SU-DHL-6 (cell line): ENCODE measurements at regions not wholly inside any gene's neighbourhood (a gene's known extent, or its start where the extent isn't known, plus 50 kb on each side); places are given as distances from the start of the nearest gene placed in this dataset.

Experiments
- H2AFZ ChIP-seq: fragments of 200-600 bp; sonication (generic); 2 replicates; pipeline ENCODE4 v1.6.1; 2014; ENCODE audit warnings: low read depth, mild to moderate bottlenecking, moderate library complexity, mixed read lengths, antibody characterized with exemption, low read length; ENCODE audit not compliant: severe bottlenecking
- H3F3A ChIP-seq: fragments of 200-600 bp; shearing (Covaris generic); 2 replicates; pipeline ENCODE4 v1.6.0; 2016; ENCODE audit warnings: antibody characterized with exemption, mild to moderate bottlenecking; ENCODE audit not compliant: insufficient read depth
- H3K27ac ChIP-seq: fragments of 200-600 bp; sonication (generic); 2 replicates; pipeline ENCODE4 v1.5.1; 2016; ENCODE audit warnings: low read depth, mild to moderate bottlenecking, low read length, moderate library complexity, mixed read lengths
- H3K27me3 ChIP-seq: fragments of 200-600 bp; sonication (generic), shearing (Covaris generic); 2 replicates; pipeline ENCODE4 v1.6.0; 2014; ENCODE audit warnings: mild to moderate bottlenecking, low read length
- H3K36me3 ChIP-seq: fragments of 200-600 bp; sonication (generic); 2 replicates; pipeline ENCODE4 v1.6.1; 2014; ENCODE audit warnings: mild to moderate bottlenecking, low read length, mixed read lengths
- H3K4me2 ChIP-seq: fragments of 300-600, 200-600 bp; shearing (Covaris generic), sonication (generic); 2 replicates; pipeline ENCODE4 v1.6.0; 2014; ENCODE audit warnings: low read length, low read depth, mild to moderate bottlenecking; ENCODE audit not compliant: poor library complexity, severe bottlenecking
- H3K4me3 ChIP-seq: fragments of 200-600 bp; sonication (generic); 2 replicates; pipeline ENCODE4 v1.5.1; 2014; ENCODE audit warnings: antibody characterized with exemption, low read length, mild to moderate bottlenecking, mixed read lengths; ENCODE audit not compliant: insufficient read depth, poor library complexity, severe bottlenecking
- H3K79me2 ChIP-seq: fragments of 200-600 bp; sonication (generic); 2 replicates; pipeline ENCODE4 v1.6.1; 2014; ENCODE audit warnings: mild to moderate bottlenecking, low read length, moderate library complexity; ENCODE audit not compliant: insufficient read depth
- H3K9ac ChIP-seq: fragments of 200-600 bp; sonication (generic); 2 replicates; pipeline ENCODE4 v1.7.0; 2014; ENCODE audit warnings: mild to moderate bottlenecking, low read length
- H3K9me2 ChIP-seq: fragments of 200-600 bp; sonication (generic); replicated peaks from 2 replicates; pipeline ENCODE4 v1.6.1; 2014; ENCODE audit warnings: low read length; ENCODE audit not compliant: insufficient read depth
- H3K9me3 ChIP-seq: fragments of 200-600 bp; sonication (generic); 2 replicates; pipeline ENCODE4 v1.6.1; 2014; ENCODE audit warnings: low read length, mixed read lengths; ENCODE audit not compliant: insufficient read depth
- H4K20me1 ChIP-seq: fragments of 200-600 bp; sonication (generic); 2 replicates; pipeline ENCODE4 v1.6.1; 2014; ENCODE audit warnings: low read depth, mild to moderate bottlenecking, antibody characterized with exemption, low read length, moderate library complexity, mixed read lengths
- EZH2phosphoT487 ChIP-seq: fragments of 200-600 bp; sonication (generic), shearing (Covaris generic); conservative IDR thresholded peaks from 2 replicates; pipeline ENCODE4 v1.6.1; 2018; ENCODE audit warnings: mild to moderate bottlenecking, antibody characterized with exemption, low read length, moderate library complexity, mixed read lengths
- TF ChIP-seq, protein P1 (sequence below): fragments of 200-600 bp; sonication (generic); IDR thresholded peaks from one replicate; pipeline ENCODE4 v1.5.1; 2017; ENCODE audit warnings: antibody characterized with exemption, mild to moderate bottlenecking, low read length, moderate library complexity; ENCODE audit not compliant: insufficient read depth, poor library complexity, severe bottlenecking

DNA sequence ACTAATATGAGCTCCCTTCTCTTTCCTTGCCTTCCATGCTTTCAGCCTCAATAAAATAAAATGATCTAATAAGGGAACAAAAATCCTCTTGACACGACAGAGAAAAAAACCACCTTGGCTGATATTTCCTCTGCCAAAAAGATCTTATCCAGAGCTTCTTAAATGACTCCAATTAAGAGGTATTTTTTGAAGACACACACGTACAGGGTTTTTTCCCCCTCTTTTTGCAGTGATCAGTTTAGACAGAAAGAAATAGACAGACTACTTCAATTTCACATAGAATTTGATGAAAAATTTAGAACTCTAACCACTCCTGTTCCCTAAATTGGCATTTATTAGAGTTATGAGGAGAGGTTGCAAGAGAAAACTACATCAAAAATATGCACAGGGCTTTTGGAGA lies 217.2 kb upstream of the CDH11 start:
- H3K36me3 ChIP-seq = no peaks in the 10 kb centered on the region
- H3K4me2 ChIP-seq = no peak overlapping the region
- no peaks in the 10 kb centered on the region for H3K9me2 ChIP-seq
- H3F3A ChIP-seq = no peaks in the 10 kb centered on the region
- H3K9ac ChIP-seq = no peak overlapping the region
- no peaks in the 10 kb centered on the region for H3K27me3 ChIP-seq
- TF ChIP-seq, protein P1, sequence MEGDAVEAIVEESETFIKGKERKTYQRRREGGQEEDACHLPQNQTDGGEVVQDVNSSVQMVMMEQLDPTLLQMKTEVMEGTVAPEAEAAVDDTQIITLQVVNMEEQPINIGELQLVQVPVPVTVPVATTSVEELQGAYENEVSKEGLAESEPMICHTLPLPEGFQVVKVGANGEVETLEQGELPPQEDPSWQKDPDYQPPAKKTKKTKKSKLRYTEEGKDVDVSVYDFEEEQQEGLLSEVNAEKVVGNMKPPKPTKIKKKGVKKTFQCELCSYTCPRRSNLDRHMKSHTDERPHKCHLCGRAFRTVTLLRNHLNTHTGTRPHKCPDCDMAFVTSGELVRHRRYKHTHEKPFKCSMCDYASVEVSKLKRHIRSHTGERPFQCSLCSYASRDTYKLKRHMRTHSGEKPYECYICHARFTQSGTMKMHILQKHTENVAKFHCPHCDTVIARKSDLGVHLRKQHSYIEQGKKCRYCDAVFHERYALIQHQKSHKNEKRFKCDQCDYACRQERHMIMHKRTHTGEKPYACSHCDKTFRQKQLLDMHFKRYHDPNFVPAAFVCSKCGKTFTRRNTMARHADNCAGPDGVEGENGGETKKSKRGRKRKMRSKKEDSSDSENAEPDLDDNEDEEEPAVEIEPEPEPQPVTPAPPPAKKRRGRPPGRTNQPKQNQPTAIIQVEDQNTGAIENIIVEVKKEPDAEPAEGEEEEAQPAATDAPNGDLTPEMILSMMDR = no peak
- TF ChIP-seq EZH2phosphoT487 = no peak
- no peaks in the 10 kb centered on the region for H3K9me3 ChIP-seq
- no peak overlapping the region for H2AFZ ChIP-seq
- no peak overlapping the region for H3K4me3 ChIP-seq
- no peaks in the 10 kb centered on the region for H3K79me2 ChIP-seq
- H3K27ac ChIP-seq = no peak overlapping the region
- no peaks in the 10 kb centered on the region for H4K20me1 ChIP-seq

DNA sequence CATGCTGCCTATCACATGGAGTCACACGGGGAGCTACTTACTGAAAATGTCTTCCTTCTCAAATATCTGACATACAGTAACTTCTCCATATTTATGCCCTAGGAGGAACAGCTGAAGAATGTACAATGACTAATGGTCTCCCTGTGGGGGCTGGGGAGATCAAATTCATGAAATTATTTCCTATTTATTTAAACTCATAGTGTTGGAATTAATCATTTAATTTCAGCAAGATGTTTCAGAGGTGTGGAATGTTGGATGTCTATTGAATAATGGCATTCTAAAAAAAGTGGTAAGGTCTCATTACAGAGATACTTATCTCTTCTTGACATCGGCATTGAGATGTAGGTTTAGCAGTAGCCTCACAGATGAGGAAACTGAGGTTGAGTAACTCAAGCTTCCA lies 214.3 kb upstream of the CDH11 start:
- no peaks in the 10 kb centered on the region for H3K27me3 ChIP-seq
- no peaks in the 10 kb centered on the region for H3K79me2 ChIP-seq
- no peak overlapping the region for H3K4me3 ChIP-seq
- H3K9ac ChIP-seq = no peak overlapping the region
- no peaks in the 10 kb centered on the region for H3F3A ChIP-seq
- H2AFZ ChIP-seq = no peak overlapping the region
- no peak overlapping the region for H3K27ac ChIP-seq
- no peaks in the 10 kb centered on the region for H3K9me3 ChIP-seq
- H4K20me1 ChIP-seq = no peaks in the 10 kb centered on the region
- TF ChIP-seq EZH2phosphoT487 = no peak
- TF ChIP-seq, protein P1 = no peak
- no peaks in the 10 kb centered on the region for H3K36me3 ChIP-seq
- no peaks in the 10 kb centered on the region for H3K9me2 ChIP-seq
- no peak overlapping the region for H3K4me2 ChIP-seq

- no peaks in the 10 kb centered on the region for H3K27me3 ChIP-seq
- TF ChIP-seq, protein P1 = no peak
- no peak for TF ChIP-seq EZH2phosphoT487
- H3K9me2 ChIP-seq = no peaks in the 10 kb centered on the region
- no peak overlapping the region for H3K4me3 ChIP-seq
- no peaks in the 10 kb centered on the region for H4K20me1 ChIP-seq
- no peak overlapping the region for H3K27ac ChIP-seq
- no peaks in the 10 kb centered on the region for H3K79me2 ChIP-seq
- H3K9ac ChIP-seq = no peak overlapping the region
- no peaks in the 10 kb centered on the region for H3K36me3 ChIP-seq
- H3F3A ChIP-seq = no peaks in the 10 kb centered on the region
- H3K9me3 ChIP-seq = no peaks in the 10 kb centered on the region
- H2AFZ ChIP-seq = no peak overlapping the region
- no peak overlapping the region for H3K4me2 ChIP-seq
Observed at GRCh38 chr16:65334081-65334480, 212.2 kb upstream of the CDH11 start.

DNA sequence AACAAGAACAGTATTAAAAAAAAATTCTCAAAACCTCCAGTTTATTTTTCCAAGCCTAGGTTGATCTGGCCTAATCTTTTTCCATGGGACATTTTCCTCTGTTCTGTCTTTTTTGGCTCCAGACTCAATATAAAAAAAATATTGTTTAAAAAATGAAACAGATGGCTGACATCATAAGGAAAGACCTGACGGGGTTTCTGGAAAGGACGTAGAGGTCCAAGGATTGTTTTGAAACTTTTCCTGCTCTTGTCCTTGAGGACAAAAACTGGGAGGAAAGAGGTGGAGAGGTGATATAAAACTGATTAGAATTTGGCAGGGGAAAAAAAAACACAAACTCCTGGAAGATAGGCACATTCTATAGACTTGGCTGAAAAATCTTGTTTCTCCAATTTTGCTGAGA lies 211.4 kb upstream of the CDH11 start:
- TF ChIP-seq, protein P1 = no peak
- no peak for TF ChIP-seq EZH2phosphoT487
- Histone ChIP-seq H3K9me3 (no peaks in the 10 kb centered on the region), H3K79me2 (no peaks in the 10 kb centered on the region), H3F3A (no peaks in the 10 kb centered on the region), H3K36me3 (no peaks in the 10 kb centered on the region), H2AFZ (no peak overlapping the region), H3K27ac (no peak overlapping the region), H4K20me1 (no peaks in the 10 kb centered on the region), H3K9ac (no peak overlapping the region), H3K4me2 (no peak overlapping the region), H3K27me3 (no peaks in the 10 kb centered on the region), H3K4me3 (no peak overlapping the region), H3K9me2 (no peaks in the 10 kb centered on the region)
